ENCODE measurements at regions not wholly inside any gene's neighbourhood (a gene's known extent, or its start where the extent isn't known, plus 50 kb on each side); places are given as distances from the start of the nearest gene placed in this dataset.

- TF ChIP-seq CTCF (IDR thresholded peaks at IDR 0.05) (no peak), EZH2 (IDR thresholded peaks at IDR 0.05; ENCODE audit: borderline replicate concordance, insufficient read depth, low read depth, low read length, poor library complexity, severe bottlenecking) (no peak)
Observed at GRCh38 chr10:90381468-90381867, 476.4 kb downstream of the HTR7 start.

Data from B cell (primary cell).